SK-N-SH treated with all-trans-retinoic acid at 6 μM for 48 hours (cell line): ENCODE measurements at regions not wholly inside any gene's neighbourhood (a gene's known extent, or its start where the extent isn't known, plus 50 kb on each side); places are given as distances from the start of the nearest gene placed in this dataset.

Experiments
- ATAC-seq: fragments of 200-7000 bp; cut with Tn5 transposase; 3 replicates; pipeline ENCODE4 v1.9.1; 2020; ENCODE audit warnings: mild to moderate bottlenecking, moderate library complexity
- ARNTL ChIP-seq: fragments of 450-650 bp; formaldehyde crosslinking; IDR thresholded peaks from 2 replicates; pipeline ENCODE4 v1.5.0; 2020; ENCODE audit warnings: low read depth, mild to moderate bottlenecking, moderate library complexity, borderline replicate concordance
- BACH2 ChIP-seq: fragments of 250-450 bp; sonication (Bioruptor Pico); IDR thresholded peaks from 2 replicates; pipeline ENCODE4 v1.9.0; 2021; ENCODE audit warnings: mild to moderate bottlenecking, borderline replicate concordance
- CSDC2 ChIP-seq: fragments of 250-450 bp; sonication (Bioruptor Pico); IDR thresholded peaks from 2 replicates; pipeline ENCODE4 v1.5.0; 2020; ENCODE audit warnings: mild to moderate bottlenecking, moderate library complexity
- CSRNP3 ChIP-seq: fragments of 250-450 bp; sonication (Bioruptor Pico); IDR thresholded peaks from 2 replicates; pipeline ENCODE4 v1.5.1; 2021; ENCODE audit warnings: mild to moderate bottlenecking, moderate library complexity
- ESRRG ChIP-seq: fragments of 250-450 bp; sonication (Bioruptor Pico); IDR thresholded peaks from 2 replicates; pipeline ENCODE4 v1.6.1; 2021; ENCODE audit warnings: mild to moderate bottlenecking
- GLIS3 ChIP-seq: fragments of 250-450 bp; sonication (Bioruptor Pico); IDR thresholded peaks from 2 replicates; pipeline ENCODE4 v1.5.0; 2020; ENCODE audit warnings: mild to moderate bottlenecking, moderate library complexity
- ISL1 ChIP-seq: fragments of 250-450 bp; sonication (Bioruptor Pico); IDR thresholded peaks from 2 replicates; pipeline ENCODE4 v2.1.2; 2022; ENCODE audit warnings: mild to moderate bottlenecking, moderate library complexity
- OSR1 ChIP-seq: fragments of 250-450 bp; sonication (Bioruptor Pico); IDR thresholded peaks from 2 replicates; pipeline ENCODE4 v1.8.0; 2022; ENCODE audit warnings: moderate library complexity, mild to moderate bottlenecking, inconsistent platforms
- PATZ1 ChIP-seq: fragments of 250-450 bp; sonication (Bioruptor Pico); IDR thresholded peaks from 2 replicates; pipeline ENCODE4 v1.8.0; 2020; ENCODE audit warnings: mild to moderate bottlenecking, moderate library complexity, borderline replicate concordance
- POU6F1 ChIP-seq: fragments of 250-450 bp; sonication (Bioruptor Pico); IDR thresholded peaks from 2 replicates; pipeline ENCODE4 v1.8.0; 2021; ENCODE audit warnings: low read depth, mild to moderate bottlenecking, moderate library complexity, borderline replicate concordance
- PPARA ChIP-seq: fragments of 250-450 bp; sonication (Bioruptor Pico); IDR thresholded peaks from 2 replicates; pipeline ENCODE4 v1.5.0; 2020; ENCODE audit warnings: mild to moderate bottlenecking, borderline replicate concordance
- RARB ChIP-seq: fragments of 250-450 bp; sonication (Bioruptor Pico); IDR thresholded peaks from 2 replicates; pipeline ENCODE4 v1.8.0; 2021; ENCODE audit warnings: mild to moderate bottlenecking, moderate library complexity
- TOX ChIP-seq: fragments of 250-450 bp; sonication (Bioruptor Pico); IDR thresholded peaks from 2 replicates; pipeline ENCODE4 v1.8.0; 2021; ENCODE audit warnings: mild to moderate bottlenecking, moderate library complexity, borderline replicate concordance
- TSHZ2 ChIP-seq: fragments of 250-450 bp; sonication (Bioruptor Pico); IDR thresholded peaks from 2 replicates; pipeline ENCODE4 v1.5.0; 2020; ENCODE audit warnings: mild to moderate bottlenecking, moderate library complexity
- ZC3H10 ChIP-seq: fragments of 250-450 bp; sonication (Bioruptor Pico); IDR thresholded peaks from 2 replicates; pipeline ENCODE4 v1.5.1; 2021; ENCODE audit warnings: mild to moderate bottlenecking, moderate library complexity
- ZFP3 ChIP-seq: fragments of 250-450 bp; sonication (Bioruptor Pico); IDR thresholded peaks from 2 replicates; pipeline ENCODE4 v1.5.0; 2020; ENCODE audit warnings: mild to moderate bottlenecking, moderate library complexity
- ZNF565 ChIP-seq: fragments of 450-650 bp; formaldehyde crosslinking; conservative IDR thresholded peaks from 2 replicates; pipeline ENCODE4 v1.5.0; 2020; ENCODE audit warnings: low read depth, mild to moderate bottlenecking, moderate library complexity
- ZNF70 ChIP-seq: fragments of 450-650 bp; formaldehyde crosslinking; IDR thresholded peaks from 2 replicates; pipeline ENCODE4 v1.5.0; 2020; ENCODE audit warnings: mild to moderate bottlenecking, moderate library complexity
- ZNF8 ChIP-seq: fragments of 450-650 bp; formaldehyde crosslinking; IDR thresholded peaks from 2 replicates; pipeline ENCODE4 v1.5.0; 2020; ENCODE audit warnings: mild to moderate bottlenecking, moderate library complexity

DNA sequence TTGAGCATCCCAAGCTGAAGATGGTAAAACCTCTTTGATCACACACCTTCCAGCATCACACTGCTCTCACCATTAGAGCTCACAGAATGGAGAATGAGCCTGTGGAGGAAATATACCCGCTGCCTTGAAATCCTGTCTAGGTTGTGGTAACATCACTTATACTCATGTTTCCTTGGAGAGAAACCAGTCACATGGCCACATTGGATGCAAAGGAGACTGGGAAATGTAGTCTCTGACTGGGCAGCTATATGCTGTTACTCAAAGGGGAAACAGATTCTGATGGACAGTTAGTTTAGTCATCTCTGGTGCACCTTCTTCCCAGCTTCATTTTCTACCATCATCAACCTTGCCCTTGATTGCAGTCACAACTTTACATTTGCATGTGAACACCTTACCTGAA is 286.3 kb downstream of the ANKRD50 start:
- TF ChIP-seq PPARA (CRISPR knock-in tag) (no peak), RARB (CRISPR knock-in tag) (no peak)
- ATAC-seq, result peak; percentile 35; the same call in 1 of the 3 replicates

DNA sequence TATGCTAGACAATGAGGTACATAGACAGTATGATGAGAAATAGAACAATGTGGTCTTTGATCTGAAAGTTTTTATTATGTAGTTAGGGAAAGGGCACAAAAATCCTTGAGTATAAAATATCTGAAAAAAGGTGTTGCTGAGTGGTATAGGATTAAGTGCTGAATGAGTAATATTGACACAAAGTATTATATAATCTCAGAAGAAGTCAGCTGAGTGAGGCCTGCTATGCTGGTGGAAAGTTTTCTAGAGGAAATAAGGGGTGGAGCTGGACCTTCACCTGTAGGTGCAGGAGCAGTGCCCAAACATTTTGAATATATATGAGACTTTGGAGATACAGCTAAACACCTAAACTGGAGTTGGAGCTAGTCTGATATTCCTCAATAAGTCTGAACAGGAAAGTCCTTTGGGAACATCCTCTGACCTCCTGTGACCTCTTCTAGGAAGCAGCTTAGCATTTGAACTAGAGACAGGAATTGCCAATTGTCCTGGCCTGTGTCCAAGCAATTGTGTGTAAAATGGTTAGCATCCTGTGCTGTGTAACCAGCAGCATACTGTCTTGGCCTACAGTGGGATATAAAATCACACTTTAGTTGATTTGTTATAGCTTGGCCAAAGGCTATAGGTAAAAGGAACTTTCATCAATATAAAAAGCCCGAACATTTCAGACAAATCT is 285.3 kb downstream of the ANKRD50 start:
- TF ChIP-seq POU6F1 (CRISPR knock-in tag), result no peak
- no peak for TF ChIP-seq ZFP3 (CRISPR knock-in tag)
- no peak for TF ChIP-seq OSR1 (CRISPR knock-in tag)
- no peak for TF ChIP-seq ZNF8 (CRISPR knock-in tag)
- no peak for TF ChIP-seq CSRNP3 (CRISPR knock-in tag)
- TF ChIP-seq ZC3H10 (CRISPR knock-in tag), result no peak
- no peak for TF ChIP-seq BACH2
- no peak for TF ChIP-seq ISL1 (CRISPR knock-in tag)
- no peak for TF ChIP-seq TOX (CRISPR knock-in tag)
- ATAC-seq, result no peak

DNA sequence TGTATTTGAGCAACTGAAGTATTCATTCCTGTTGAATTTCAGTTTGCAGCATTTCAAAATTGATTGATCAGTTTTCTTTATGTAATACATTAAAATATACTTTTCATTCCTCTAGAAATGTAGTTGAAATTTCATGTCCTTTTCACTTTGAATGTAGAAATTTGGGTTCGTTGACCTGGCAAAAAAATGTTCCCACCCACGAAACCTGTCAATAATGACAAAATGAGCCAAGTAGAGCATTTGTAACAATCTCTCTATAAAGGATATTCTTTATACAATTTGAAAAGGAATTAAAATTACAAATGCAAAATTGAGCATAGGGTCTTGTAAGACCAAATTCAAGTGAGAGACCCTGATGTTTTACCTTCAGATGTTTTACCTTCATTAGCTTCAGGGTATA is 283.9 kb downstream of the ANKRD50 start:
- ATAC-seq, result no peak
- no peak for TF ChIP-seq PATZ1 (CRISPR knock-in tag)
- TF ChIP-seq ARNTL, result no peak
- no peak for TF ChIP-seq RARB (CRISPR knock-in tag)
- no peak for TF ChIP-seq CSDC2 (CRISPR knock-in tag)
- TF ChIP-seq ZNF70 (CRISPR knock-in tag), result no peak
- TF ChIP-seq GLIS3 (CRISPR knock-in tag), result no peak
- no peak for TF ChIP-seq ZFP3 (CRISPR knock-in tag)
- TF ChIP-seq ZNF565, result no peak

GRCh38 chr4:124429746-124430250 is 282.7 kb downstream of the ANKRD50 start:
- no peak for ATAC-seq
- TF ChIP-seq ZC3H10 (CRISPR knock-in tag) (no peak), ZNF70 (CRISPR knock-in tag) (no peak), ESRRG (no peak), TSHZ2 (no peak), GLIS3 (CRISPR knock-in tag) (no peak)
- TF ChIP-seq, all 23 proteins: peak for 0

DNA sequence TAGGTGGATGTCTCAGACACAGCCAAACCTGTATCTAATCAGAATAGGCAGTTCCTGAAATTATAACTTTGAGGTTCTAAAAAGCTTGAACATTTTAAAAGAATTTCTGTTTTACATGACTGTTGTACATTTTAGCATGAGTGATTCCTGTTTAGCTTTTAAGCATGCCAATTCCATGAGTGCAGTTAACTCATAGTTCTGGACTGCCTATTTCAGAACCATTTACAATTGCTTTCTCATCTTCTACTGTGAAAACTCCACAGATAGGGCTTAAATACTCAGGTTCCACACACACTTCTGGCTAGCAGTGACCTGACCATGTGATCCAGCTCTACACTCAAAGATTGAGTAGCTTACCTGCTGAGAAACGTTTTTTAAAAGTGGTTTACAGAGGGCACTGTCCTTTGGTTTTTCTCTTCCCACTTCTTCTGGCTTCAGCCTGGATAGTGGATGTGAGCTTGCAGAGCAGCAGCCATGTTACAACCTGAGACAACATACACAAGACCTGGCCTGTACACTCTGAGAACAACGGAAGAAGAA is 280.8 kb downstream of the ANKRD50 start:
- TF ChIP-seq ZFP3 (CRISPR knock-in tag) (no peak), ZNF565 (no peak), ISL1 (CRISPR knock-in tag) (no peak), TOX (CRISPR knock-in tag) (no peak), ZNF70 (CRISPR knock-in tag) (no peak), CSRNP3 (CRISPR knock-in tag) (no peak), RARB (CRISPR knock-in tag) (no peak), ARNTL (no peak), ESRRG (no peak), PPARA (CRISPR knock-in tag) (no peak), CSDC2 (CRISPR knock-in tag) (no peak), OSR1 (CRISPR knock-in tag) (no peak)
- ATAC-seq, result peak; percentile 35; the same call in 2 of the 3 replicates
